Stimulated activated CD4-positive, alpha-beta T cell treated with anti-CD3 and anti-CD28 coated beads, Interleukin-2, amount 100 ng/mL, for 24 hours (primary cell): ENCODE measurements at regions not wholly inside any gene's neighbourhood (a gene's known extent, or its start where the extent isn't known, plus 50 kb on each side); places are given as distances from the start of the nearest gene placed in this dataset.
A peak's percentile ranks its signal among the peaks of the same experiment; 100 is the strongest.
"Not testable (repeated sequence)": the region's sequence is repeated elsewhere in the genome, so short reads cannot be mapped to it uniquely, and the experiment has no call there.

Source experiments
- DNase-seq, 2 donors: peaks; one replicate each; pipeline ENCODE4 v3.0.0-alpha.2; 2020

DNA sequence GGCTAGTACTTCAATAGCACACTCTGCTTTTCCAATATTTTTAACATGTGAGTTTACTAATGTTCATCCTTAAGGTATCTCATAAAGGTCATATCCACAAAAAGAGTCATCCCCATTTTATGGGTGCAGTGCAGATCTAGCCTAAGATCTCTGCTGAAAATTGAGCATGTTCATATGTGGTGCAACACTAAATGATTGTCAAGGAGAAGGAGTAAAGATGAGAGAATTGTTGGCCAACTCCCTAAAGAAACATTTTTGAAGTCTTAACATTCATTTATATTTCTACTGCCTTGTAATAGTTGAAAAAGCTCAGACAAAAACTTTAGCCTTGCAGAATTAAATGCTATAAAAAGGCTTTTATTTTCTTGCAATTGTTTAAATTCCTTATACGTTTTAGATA is 1159.6 kb downstream of the TBL1XR1 start:
- no peak for DNase-seq

DNA sequence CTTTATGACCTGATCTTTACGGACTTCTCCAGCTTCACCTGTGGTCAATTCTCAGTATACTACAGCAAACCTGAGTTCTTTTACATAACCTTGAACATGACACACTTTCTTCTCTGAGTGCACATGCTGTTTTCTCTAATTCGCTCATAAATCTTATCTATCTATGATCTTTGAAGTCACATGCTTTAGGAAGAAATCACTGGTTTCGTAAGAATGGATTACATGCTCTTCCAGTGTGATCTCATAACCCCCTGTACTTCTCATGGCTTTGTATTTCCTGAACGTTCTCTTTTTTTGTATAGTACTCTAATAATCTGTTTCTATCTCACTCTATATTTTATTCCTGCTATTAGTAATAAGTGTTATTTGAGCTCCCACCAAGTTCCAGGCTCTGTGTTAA is 1165.2 kb downstream of the TBL1XR1 start:
- no peak for DNase-seq

DNA sequence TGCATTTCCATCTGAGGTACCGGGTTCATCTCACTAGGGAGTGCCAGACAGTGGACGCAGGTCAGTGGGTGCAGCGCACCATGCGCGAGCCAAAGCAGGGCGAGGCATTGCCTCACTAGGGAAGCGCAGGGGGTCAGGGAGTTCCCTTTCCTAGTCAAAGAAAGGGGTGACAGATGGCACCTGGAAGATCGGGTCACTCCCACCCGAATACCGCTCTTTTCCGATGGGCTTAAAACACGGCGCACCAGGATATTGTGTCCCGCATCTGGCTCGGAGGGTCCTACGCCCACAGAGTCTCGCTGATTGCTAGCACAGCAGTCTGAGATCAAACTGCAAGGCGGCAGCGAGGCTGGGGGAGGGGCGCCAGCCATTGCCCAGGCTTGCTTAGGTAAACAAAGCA is 1157.1 kb downstream of the NAALADL2 start:
- not testable (repeated sequence) for DNase-seq

DNA sequence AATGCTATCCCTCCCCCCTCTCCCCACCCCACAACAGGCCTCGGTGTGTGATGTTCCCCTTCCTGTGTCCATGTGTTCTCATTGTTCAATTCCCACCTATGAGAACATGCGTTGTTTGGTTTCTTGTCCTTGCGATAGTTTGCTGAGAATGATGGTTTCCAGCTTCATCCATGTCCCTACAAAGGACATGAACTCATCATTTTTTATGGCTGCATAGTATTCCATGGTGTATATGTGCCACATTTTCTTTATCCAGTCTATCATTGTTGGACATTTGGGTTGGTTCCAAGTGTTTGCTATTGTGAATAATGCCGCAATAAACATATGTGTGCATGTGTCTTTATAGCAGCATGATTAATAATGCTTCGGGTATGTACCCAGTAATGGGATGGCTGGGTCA is 1156.1 kb downstream of the NAALADL2 start:
- not testable (repeated sequence) for DNase-seq

DNA sequence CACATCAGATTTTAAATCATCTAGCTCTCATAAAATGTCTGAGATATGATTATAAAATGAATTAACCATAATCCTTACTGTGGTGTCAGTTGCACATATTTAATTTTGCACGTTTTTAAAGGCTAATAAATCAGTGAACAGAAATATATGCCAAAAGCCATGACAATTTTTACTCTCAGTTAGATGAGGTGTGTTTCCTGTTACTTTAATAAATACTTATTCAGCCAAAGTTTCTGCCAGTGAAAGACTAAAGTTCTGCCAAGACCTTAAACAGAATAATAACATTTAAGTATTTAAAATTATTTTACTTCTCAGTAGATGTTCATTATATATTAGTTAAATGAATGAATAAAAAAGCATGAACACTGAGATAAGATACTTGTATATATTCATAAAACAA is 1150.1 kb downstream of the NAALADL2 start:
- no peak for DNase-seq

DNA sequence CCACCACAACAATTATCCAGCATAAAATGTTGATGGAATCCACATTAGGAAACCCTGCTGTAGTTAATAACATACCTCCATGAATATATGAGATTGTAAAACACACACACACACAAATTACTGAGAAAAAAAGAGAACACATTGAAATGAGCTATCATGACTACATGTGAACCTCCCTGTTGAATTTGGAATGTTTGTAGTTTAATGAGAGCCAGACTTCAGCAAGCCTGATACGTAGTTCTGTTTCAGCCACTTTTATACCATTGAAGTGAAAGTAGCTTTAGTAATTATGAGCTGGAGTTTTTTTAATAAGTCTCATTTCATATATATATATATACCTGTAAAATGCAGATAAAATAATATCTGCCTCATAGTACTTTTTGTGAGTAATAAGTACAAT is 1146.4 kb downstream of the NAALADL2 start:
- DNase-seq: no peak

DNA sequence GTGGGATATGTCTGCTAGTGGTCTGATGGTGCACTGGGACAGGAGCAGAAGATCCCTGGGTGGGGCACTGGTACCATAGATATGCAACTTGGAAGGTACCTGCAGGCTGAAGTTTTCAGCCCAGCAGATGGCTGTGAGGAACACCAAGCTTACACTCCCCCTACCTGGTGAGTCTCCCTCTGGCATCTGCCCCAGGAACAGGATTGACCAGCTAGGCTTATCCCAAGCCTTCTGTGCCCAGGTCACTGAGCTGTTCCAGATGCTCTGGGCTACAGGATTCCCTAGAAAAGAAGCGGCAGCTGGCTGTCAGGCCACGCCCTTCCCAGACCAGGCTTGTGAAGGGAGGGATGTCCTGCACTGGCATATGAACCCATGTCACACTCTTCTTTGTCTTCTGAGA is 1130.0 kb downstream of the NAALADL2 start:
- no peak for DNase-seq

DNA sequence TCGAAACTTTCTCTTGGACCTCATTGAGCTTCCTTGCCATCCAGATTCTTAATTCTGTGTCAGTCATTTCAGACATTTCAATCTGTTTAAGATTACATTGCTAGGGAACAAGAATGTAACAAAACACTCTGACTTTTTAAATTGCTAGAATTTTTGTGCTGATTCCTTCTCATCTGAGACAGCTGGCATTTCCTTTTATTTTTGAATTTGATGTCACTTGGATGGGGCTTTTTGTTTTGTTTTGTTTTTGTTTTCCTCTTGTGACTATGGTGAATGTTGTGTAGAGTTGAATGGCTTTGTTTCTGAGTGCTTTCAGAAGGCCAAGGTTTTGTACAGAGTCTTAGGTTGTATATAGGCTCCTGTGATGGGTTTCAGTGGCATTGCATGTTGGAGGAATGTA is 1129.3 kb downstream of the NAALADL2 start:
- no peak for DNase-seq

DNA sequence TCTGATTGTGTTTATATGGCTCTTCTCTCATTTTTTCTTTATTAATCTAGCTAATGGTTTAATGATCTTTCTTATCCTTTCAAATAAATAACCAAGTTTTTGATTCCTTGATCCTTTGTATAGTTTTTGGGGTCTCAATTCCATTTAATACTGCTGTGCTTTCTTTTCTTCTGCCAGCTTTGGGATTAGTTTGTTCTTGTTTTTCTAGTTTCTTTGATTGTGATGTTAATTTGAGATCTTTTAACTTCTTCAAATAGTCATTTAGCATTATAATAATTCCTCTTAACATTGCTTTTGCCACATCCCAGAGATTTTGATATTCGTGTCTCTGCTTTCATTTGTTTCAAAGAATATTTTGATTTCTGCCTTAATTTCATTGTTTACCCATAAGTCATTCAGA is 1126.6 kb downstream of the NAALADL2 start:
- no peak for DNase-seq

DNA sequence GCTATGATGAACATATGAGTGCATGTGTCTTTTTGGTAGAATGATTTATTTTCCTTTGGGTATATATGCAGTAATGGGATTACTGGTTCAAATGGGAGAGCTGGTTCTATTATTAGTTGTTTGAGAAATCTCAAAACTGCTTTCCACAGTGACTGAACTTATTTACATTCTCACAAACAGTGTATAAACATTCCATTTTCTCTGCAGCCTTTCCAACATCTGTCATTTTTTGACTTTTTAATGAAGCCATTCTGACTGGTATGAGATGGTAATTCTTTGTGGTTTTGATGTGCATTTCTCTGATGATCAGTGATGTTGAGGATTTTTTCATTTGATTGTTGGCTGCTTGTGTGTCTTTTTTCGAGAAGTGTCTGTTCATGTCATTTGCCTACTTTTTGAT is 1124.2 kb downstream of the NAALADL2 start:
- no peak for DNase-seq

DNA sequence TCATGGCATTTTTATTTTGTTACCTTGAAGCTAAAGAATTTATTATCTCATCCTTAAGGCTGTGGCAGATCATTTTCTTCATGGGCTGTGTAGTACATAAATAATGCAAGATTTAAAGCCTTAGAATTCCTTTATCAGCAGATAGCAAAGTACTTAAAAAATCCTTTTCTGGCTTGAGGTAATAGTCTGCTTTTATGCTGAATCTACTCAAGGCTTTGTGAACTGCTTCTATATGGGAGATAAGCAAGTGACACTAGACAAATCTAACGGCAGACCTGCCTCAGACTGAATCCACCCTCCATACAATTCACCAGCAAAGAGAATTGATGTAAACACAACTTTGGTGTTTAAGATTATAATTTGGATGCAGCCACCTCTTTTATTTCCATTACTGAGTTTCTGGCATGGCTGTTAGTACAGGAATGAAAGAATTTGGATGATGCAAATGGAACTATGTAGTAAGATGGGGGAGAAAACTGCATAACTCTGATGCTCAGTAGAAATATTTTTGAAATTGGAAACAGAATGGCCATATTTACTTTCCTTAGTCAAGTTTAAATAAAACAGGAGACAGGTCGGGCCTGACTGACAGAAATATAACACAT is 1121.5 kb downstream of the NAALADL2 start:
- no peak for DNase-seq

DNA sequence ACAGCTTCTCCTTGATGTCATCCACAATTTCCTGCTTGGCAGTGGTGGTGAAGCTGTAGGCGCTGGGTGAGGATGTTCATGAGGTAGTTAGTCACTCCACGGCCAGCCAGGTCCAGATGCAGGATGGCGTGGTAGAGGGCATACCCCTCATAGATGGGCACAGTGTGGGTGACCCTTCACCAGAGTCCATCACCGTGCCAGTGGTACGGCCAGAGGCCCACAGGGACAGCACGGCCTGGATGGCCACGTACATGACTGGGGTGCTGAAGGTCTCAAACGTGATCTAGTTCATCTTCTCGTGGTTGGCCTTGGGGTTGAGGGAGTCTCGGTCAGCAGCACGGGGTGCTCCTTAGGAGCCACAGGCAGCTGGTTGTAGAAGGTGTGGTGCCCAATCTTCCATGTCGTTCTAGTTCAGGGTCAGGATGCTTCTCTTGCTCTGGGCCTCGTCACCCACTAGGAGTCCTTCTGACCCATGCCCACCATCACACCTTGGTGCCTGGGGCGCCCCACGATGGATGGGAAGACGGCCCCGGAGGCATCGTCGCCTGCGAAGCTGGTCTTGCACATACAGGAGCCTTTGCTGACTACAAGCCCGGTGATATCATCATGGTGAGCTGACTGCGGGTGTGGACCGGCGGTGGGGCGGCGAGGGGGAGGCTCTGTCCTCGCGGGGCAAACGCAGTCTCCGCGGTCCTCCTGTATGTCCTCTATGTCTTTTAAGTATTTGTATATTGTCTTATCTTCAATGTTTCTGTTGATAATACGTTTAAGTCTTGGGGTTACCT is 1119.0 kb downstream of the NAALADL2 start:
- no peak for DNase-seq

DNA sequence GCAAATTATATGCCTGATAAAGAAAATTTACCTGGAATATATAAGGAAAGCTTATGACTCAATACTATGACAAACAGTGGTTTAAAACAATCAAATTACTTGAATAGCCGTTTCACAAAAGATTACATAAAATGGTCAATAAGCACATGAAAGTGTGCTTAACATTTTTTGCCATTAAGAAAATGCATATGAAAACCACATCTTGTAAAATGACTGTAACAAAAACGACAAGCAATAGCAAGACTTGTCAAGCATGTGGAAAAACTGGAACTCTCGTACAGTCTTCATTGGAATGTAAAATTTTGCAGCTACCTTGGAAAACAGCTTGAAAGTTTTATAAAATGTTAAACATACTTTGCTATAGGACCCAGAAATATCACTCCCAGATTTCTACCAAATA is 1110.3 kb downstream of the NAALADL2 start:
- DNase-seq: no peak

DNA sequence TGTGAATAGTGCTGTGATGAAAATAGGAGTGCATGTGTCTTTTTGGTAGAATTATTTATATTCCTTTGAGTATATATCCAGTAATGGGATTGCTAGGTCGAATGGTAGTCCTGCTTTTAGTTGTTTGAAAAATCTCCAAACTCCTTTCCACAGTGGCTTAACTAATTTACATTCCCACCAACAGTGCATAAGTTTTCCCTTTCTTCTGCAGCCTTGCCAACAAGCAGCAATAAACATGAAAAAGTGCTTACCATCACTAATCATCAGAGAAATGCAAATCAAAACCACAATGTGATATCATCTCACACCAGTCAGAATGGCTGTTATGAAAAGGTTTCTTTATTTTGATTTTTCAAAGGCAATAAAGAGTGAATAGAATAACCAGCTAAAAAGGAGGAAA is 1105.9 kb downstream of the NAALADL2 start:
- no peak for DNase-seq

DNA sequence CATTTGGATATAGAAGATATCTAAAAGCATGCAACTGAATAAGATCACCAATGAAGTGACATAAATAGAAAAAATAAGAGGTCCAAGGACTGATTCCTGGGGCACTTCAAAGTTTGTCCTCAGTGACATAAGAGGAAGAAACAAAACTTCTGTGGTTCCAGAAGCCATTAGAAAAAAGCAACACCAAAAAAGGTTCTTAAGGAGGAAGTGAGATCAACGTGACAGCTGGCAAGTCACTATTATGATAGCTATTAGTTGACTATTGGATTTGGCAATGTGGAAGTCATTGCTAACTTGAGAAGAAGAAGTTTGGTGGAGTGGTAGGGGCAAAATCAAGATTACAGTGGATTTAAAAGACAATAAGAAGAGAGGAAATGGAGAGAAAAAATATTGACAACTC is 1098.3 kb downstream of the NAALADL2 start:
- no peak for DNase-seq

DNA sequence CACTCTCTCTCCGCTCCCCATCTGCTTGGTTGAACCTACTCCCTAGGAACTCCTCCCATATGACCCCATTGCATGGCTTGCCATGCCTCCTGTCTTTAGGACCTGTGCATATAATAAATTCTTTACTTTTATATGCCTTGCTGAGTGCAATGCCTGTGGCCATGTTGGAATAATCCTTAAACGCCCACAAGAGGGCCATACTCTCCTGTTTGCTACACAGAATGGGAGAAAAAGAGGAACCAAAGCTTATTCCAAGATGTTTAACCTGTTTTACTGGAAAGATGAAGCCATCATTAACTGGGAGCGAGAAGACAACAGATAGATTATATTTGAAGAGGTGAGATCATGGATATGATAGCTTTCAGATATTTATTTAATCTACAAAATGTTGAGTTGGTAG is 1097.8 kb downstream of the NAALADL2 start:
- DNase-seq: no peak

DNA sequence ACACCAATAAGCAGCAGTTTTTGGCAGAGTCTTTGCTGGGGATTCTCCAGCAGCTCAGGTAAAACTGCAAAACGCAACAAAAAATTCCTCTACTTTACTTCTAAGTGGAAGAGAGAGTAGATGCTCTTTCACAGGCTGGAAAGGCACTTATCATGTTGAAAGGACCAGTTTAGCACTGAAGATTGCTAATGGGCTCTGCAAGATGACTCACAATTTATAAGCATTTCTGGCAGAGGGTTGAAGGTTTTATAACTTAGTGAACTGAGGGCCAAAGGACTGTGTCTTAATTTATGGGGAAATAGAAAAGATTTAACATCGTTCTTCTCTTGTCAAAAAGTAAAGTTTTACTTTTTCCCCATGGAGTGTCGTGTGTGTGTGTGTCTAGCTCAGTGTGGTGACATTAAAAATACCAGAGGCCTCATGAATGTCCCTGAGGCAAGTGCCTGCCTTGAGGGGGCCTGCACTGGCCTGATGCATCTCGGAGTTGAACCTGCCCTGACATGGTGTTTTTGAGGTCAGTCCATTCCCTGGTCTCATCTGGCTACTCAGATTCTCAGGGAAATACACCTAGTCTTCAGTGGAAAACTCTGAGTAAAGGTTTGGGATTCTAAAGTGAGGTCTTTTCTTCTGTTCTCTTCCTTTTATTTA is 1092.0 kb downstream of the NAALADL2 start:
- DNase-seq: no peak

DNA sequence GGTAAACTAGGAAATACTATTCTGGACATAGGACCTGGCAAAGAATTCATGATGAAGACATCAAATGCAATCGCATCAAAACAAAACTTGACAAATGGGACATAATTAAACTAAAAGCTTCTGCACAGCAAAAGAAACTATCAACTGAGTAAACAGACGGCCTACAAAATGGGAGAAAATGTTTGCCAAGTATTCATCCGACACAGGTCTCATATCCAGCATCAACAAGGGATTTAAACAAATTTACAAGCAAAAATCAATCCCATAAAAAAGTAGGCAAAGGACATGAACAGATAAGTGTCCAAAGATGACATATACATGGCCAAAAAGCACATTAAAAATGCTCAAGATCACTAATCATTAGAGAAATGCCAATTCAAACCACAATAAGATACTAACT is 1088.9 kb downstream of the NAALADL2 start:
- no peak for DNase-seq

DNA sequence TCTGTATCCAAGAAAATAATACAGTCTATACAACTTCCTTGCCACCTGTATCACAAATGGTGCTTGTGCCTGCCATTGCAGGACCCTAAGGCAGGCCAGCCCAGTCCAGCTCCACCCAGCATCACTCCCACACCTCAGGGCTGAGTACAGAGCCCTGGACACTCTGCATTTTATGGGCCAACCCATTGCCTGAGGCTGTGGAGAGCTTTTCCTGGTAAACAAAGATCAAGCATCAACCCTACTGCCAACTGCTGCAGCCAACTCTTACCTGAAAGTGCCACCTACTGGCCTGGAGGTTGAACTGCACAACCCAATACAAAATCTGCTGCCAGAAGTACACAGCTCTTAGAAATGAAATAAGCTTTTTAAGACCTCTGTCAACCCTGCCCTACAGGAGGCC is 1082.2 kb downstream of the NAALADL2 start:
- peak in 1 of 2 donors; percentile 1 for DNase-seq

DNA sequence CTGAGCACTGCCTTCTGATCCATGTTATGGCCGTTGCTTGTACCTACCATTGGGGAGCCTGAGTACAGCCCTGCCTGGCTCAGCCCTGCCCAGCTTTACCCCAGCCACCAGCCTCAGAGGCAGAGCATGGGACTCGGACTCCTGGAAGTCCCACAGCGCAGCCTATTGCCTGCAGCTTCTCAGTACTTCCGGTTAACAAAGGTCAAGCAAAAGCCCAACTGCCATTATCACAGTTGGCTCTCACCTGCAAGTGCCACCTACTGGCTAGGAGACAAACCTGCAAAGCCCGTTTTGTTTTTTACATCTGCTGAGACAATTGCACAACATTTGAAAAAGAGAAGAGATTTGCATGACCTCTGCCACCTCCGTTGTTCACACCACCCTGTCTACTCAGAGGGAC is 1081.7 kb downstream of the NAALADL2 start:
- DNase-seq: no peak

DNA sequence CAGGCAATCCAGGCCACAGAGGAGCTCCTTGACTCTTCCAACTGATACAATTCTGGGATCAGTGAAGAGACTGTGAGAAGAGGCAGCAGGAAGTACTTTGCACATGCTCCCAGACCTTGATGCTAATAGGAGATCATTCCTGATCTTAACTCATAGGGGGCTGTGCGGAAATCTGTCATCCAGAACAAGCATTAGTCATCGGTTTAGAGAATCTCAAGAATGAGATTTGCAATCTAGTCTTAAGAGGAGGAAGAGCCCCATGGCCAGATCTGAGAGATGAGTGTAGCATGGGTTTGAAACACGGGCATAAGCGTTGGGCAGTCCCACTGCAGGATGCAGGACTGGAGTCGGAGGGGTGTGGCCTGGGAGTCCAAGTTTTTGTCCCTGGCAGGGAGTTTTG is 1081.1 kb downstream of the NAALADL2 start:
- DNase-seq: no peak

DNA sequence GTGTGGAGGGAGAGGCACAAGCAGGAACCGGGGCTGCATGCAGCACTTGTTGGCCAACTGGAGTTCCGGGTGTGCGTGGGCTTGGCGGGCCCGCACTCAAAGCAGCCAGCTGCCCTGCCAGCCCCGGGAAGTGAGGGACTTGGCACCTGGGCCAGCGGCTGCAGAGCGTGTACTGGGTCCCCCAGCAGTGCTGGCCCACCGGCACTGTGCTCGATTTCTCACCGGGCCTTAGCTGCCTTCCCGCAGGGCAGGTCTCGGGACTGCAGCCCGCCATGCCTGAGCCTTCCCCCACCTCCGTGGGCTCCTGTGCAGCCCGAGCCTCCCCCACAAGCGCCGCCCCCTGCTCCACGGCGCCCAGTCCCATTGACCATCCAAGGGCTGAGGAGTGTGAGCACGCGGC is 1078.2 kb downstream of the NAALADL2 start:
- DNase-seq: not testable (repeated sequence)

DNA sequence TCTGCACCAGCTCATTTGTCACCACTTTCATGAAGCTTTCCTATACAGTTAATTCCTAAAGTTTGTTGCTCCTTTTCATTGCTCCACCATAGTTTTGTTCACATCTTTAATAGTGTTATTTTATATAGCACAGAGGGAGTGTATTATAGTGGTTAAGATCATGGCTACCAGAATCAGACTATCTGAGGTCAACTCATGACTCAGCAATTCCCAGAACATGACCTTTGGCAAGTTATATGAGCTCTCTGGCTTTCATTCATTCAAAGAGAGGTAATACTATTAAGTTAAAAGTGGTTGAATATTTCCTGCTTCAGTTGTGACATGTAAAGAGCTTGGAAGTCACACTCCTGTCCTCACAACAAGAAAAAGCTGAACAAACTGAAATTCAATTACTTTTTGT is 1073.5 kb downstream of the NAALADL2 start:
- no peak for DNase-seq

DNA sequence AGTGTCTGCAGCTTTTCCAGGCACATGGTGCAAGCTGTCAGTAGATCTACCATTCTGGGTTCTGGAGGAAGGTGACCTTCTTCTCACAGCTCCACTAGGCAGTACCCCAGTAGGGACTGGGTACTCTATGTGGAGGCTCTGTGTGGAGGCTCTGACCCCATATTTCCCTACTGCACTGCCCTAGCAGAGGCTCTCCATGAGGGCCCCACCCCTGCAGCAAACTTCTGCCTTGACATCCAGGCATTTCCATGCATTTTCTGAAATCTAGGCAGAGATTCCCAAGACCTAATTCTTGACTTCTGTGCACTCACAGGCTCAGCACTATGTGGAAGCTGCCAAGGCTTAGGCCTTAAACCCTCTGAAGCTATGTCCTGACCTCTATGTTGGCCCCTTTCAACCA is 1060.0 kb downstream of the NAALADL2 start:
- no peak for DNase-seq
